DND-41 (cell line): ENCODE measurements at regions not wholly inside any gene's neighbourhood (a gene's known extent, or its start where the extent isn't known, plus 50 kb on each side); places are given as distances from the start of the nearest gene placed in this dataset.

ENCODE experiments used
- ATAC-seq: fragments of 200-7000 bp; cut with Tn5 transposase; 3 replicates; pipeline ENCODE4 v1.9.1; 2021; ENCODE audit warnings: low read depth; ENCODE audit not compliant: insufficient read depth
- DNase-seq: peaks from one replicate; pipeline ENCODE4 v3.0.0-alpha.2; 2020
- H2AFZ ChIP-seq: 2 replicates; pipeline ENCODE4 v1.6.0; 2012; ENCODE audit warnings: low read depth, low read length
- H3K27ac ChIP-seq: 2 replicates; pipeline ENCODE4 v1.5.1; 2012; ENCODE audit warnings: low read length, inconsistent platforms
- H3K27me3 ChIP-seq: fragments of 200-600 bp; sonication (generic); 2 replicates; pipeline ENCODE4 v1.6.0; 2012; ENCODE audit warnings: low read length, mild to moderate bottlenecking, inconsistent platforms; ENCODE audit not compliant: insufficient read depth, poor library complexity
- H3K36me3 ChIP-seq: 2 replicates; pipeline ENCODE4 v1.5.1; 2012; ENCODE audit warnings: low read length, inconsistent platforms; ENCODE audit not compliant: insufficient read depth
- H3K4me1 ChIP-seq: 2 replicates; pipeline ENCODE4 v1.5.1; 2012; ENCODE audit warnings: mild to moderate bottlenecking, low read length; ENCODE audit not compliant: insufficient read depth
- H3K4me2 ChIP-seq: 2 replicates; pipeline ENCODE4 v1.6.0; 2012; ENCODE audit warnings: mild to moderate bottlenecking, moderate library complexity, low read length, inconsistent platforms; ENCODE audit not compliant: insufficient read depth
- H3K4me3 ChIP-seq, 2 experiments: fragments of 200-600 bp in 1 of 2; shearing (Covaris generic) in 1 of 2; 2 replicates each; pipeline ENCODE4 v1.5.1; 2012 to 2016; ENCODE audit warnings: inconsistent platforms in 2 of 2, low read length in 2 of 2, mild to moderate bottlenecking in 2 of 2, low read depth in 1 of 2, moderate library complexity in 1 of 2
- H3K79me2 ChIP-seq: 2 replicates; pipeline ENCODE4 v1.6.0; 2012; ENCODE audit warnings: low read length, inconsistent platforms; ENCODE audit not compliant: insufficient read depth
- H3K9ac ChIP-seq: 2 replicates; pipeline ENCODE4 v1.6.0; 2012; ENCODE audit warnings: low read depth, mild to moderate bottlenecking, inconsistent platforms, low read length, moderate library complexity
- H3K9me3 ChIP-seq: 2 replicates; pipeline ENCODE4 v1.5.1; 2012; ENCODE audit warnings: low read length, moderate library complexity, mild to moderate bottlenecking, inconsistent platforms; ENCODE audit not compliant: insufficient read depth, severe bottlenecking
- H4K20me1 ChIP-seq: 2 replicates; pipeline ENCODE4 v1.6.0; 2012; ENCODE audit warnings: low read length; ENCODE audit not compliant: insufficient read depth
- EZH2 ChIP-seq: IDR thresholded peaks from 3 replicates; pipeline ENCODE4 v1.6.1; 2012; ENCODE audit warnings: borderline replicate concordance, low read depth, mild to moderate bottlenecking, moderate library complexity, low read length, inconsistent platforms; ENCODE audit not compliant: severe bottlenecking
- TF ChIP-seq, protein P1 (sequence below): IDR thresholded peaks from 2 replicates; pipeline ENCODE4 v1.5.1; 2012; ENCODE audit warnings: borderline replicate concordance, low read length, moderate library complexity, mild to moderate bottlenecking; ENCODE audit not compliant: poor library complexity, severe bottlenecking; ENCODE audit errors: extremely low read depth

- Histone ChIP-seq H4K20me1 (no peaks in the 10 kb centered on the region), H3K4me2 (no peak overlapping the region), H3K4me1 (peaks cover 11% of the 10 kb centered on the region), H3K9ac (no peak overlapping the region), H3K27ac (no peak overlapping the region), H3K4me3 (no peak overlapping the region), H3K27me3 (no peaks in the 10 kb centered on the region), H3K9me3 (no peaks in the 10 kb centered on the region), H3K79me2 (no peaks in the 10 kb centered on the region), H2AFZ (no peak overlapping the region), H3K36me3 (no peaks in the 10 kb centered on the region)
- ATAC-seq (no peak), DNase-seq (no peak)
- TF ChIP-seq, protein P1, sequence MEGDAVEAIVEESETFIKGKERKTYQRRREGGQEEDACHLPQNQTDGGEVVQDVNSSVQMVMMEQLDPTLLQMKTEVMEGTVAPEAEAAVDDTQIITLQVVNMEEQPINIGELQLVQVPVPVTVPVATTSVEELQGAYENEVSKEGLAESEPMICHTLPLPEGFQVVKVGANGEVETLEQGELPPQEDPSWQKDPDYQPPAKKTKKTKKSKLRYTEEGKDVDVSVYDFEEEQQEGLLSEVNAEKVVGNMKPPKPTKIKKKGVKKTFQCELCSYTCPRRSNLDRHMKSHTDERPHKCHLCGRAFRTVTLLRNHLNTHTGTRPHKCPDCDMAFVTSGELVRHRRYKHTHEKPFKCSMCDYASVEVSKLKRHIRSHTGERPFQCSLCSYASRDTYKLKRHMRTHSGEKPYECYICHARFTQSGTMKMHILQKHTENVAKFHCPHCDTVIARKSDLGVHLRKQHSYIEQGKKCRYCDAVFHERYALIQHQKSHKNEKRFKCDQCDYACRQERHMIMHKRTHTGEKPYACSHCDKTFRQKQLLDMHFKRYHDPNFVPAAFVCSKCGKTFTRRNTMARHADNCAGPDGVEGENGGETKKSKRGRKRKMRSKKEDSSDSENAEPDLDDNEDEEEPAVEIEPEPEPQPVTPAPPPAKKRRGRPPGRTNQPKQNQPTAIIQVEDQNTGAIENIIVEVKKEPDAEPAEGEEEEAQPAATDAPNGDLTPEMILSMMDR, result no peak
These were observed 399.9 kb upstream of the HSF2 start for GRCh38 chr6:121999456-122000065.

- Histone ChIP-seq H3K9me3 (no peaks in the 10 kb centered on the region), H2AFZ (no peak overlapping the region)
- ATAC-seq, result no peak
These were observed 393.8 kb upstream of the HSF2 start for GRCh38 chr6:122005661-122006060.

DNA sequence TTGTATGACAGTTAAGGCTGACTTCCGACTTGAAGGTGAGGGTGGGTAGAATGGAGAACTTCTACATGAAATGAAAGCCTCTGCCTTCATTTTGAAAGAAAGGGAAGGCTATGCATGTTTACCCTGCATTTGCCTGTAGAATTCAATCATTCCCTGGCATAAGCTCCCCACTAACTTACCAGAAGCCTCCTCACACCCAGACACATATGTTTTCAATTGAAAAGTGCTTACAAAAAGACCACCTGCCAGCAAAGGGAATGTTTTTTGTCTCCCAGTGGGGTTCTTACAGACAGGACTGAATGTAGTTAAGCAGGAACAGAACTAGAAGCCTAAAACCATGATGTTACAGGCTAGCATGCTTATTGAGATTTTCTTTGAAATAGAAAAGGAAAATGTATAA is 392.1 kb upstream of the HSF2 start:
- H3K9me3 ChIP-seq, result no peaks in the 10 kb centered on the region
- no peaks in the 10 kb centered on the region for H3K36me3 ChIP-seq
- H3K79me2 ChIP-seq, result no peaks in the 10 kb centered on the region
- H3K9ac ChIP-seq, result no peak overlapping the region
- no peak overlapping the region for H3K4me3 ChIP-seq
- H4K20me1 ChIP-seq, result no peaks in the 10 kb centered on the region
- no peak overlapping the region for H3K27ac ChIP-seq
- no peak for TF ChIP-seq EZH2
- TF ChIP-seq, protein P1, result no peak
- H3K4me2 ChIP-seq, result no peak overlapping the region
- H2AFZ ChIP-seq, result no peak overlapping the region
- no peak for DNase-seq
- H3K27me3 ChIP-seq, result no peaks in the 10 kb centered on the region
- H3K4me1 ChIP-seq, result peaks cover 11% of the 10 kb centered on the region
- ATAC-seq, result no peak

More at GRCh38 chr6:122005661-122006060, 393.8 kb upstream of the HSF2 start:
- H3K79me2 ChIP-seq, result no peaks in the 10 kb centered on the region
- H3K4me3 ChIP-seq, result no peak overlapping the region
- DNase-seq, result no peak
- no peak for TF ChIP-seq EZH2
- TF ChIP-seq, protein P1, result no peak
- H3K36me3 ChIP-seq, result no peaks in the 10 kb centered on the region
- H3K4me1 ChIP-seq, result peaks cover 11% of the 10 kb centered on the region
- no peak overlapping the region for H3K4me2 ChIP-seq
- H3K9ac ChIP-seq, result no peak overlapping the region
- H3K27me3 ChIP-seq, result no peaks in the 10 kb centered on the region
- no peaks in the 10 kb centered on the region for H4K20me1 ChIP-seq
- no peak overlapping the region for H3K27ac ChIP-seq
